ENCODE measurements at regions not wholly inside any gene's neighbourhood (a gene's known extent, or its start where the extent isn't known, plus 50 kb on each side); places are given as distances from the start of the nearest gene placed in this dataset.
"Not testable (repeated sequence)": the region's sequence is repeated elsewhere in the genome, so short reads cannot be mapped to it uniquely, and the experiment has no call there.

- H3K9me3 ChIP-seq = no peaks in the 10 kb centered on the region
- intact Hi-C loops (cut with DNase I; ENCODE audit: low total_unique reads) = no loop called here
- no peak overlapping the region for H3K27ac ChIP-seq
- TF ChIP-seq CTCF (IDR thresholded peaks at IDR 0.05) (no peak), POLR2A (IDR thresholded peaks at IDR 0.05) (no peak)
- H3K4me3 ChIP-seq = no peak overlapping the region
- no peaks in the 10 kb centered on the region for H3K4me1 ChIP-seq
- H3K27me3 ChIP-seq = no peaks in the 10 kb centered on the region
- DNase-seq = no peak
- no peaks in the 10 kb centered on the region for H3K36me3 ChIP-seq
These were observed 188.5 kb downstream of the ASB1 start for GRCh38 chr2:238615187-238615586.

- no peaks in the 10 kb centered on the region for H3K27me3 ChIP-seq
These were observed 190.0 kb downstream of the ASB1 start for GRCh38 chr2:238616681-238617080.

GRCh38 chr2:238618494-238619283 is 192.0 kb downstream of the ASB1 start:
- DNase-seq; H3K27ac ChIP-seq; H3K27me3 ChIP-seq; intact Hi-C loops (cut with DNase I; ENCODE audit: low total_unique reads); H3K4me1 ChIP-seq; H3K9me3 ChIP-seq; H3K36me3 ChIP-seq; H3K4me3 ChIP-seq: not testable (repeated sequence)

More at GRCh38 chr2:238616681-238617080, 190.0 kb downstream of the ASB1 start:
- TF ChIP-seq POLR2A (IDR thresholded peaks at IDR 0.05) (no peak), CTCF (IDR thresholded peaks at IDR 0.05) (no peak)
- no peaks in the 10 kb centered on the region for H3K9me3 ChIP-seq
- no peak for DNase-seq
- H3K4me3 ChIP-seq = no peak overlapping the region
- H3K4me1 ChIP-seq = no peaks in the 10 kb centered on the region
- no peak overlapping the region for H3K27ac ChIP-seq
- H3K36me3 ChIP-seq = no peaks in the 10 kb centered on the region
- intact Hi-C loops (cut with DNase I; ENCODE audit: low total_unique reads) = no loop called here

- TF ChIP-seq POLR2A (IDR thresholded peaks at IDR 0.05) (no peak), CTCF (IDR thresholded peaks at IDR 0.05) (no peak)
- no peak overlapping the region for H3K4me3 ChIP-seq
- no peaks in the 10 kb centered on the region for H3K36me3 ChIP-seq
- no peak for DNase-seq
- H3K27ac ChIP-seq = no peak overlapping the region
- intact Hi-C loops (cut with DNase I; ENCODE audit: low total_unique reads) = no loop called here
- no peaks in the 10 kb centered on the region for H3K4me1 ChIP-seq
- no peaks in the 10 kb centered on the region for H3K9me3 ChIP-seq
- H3K27me3 ChIP-seq = no peaks in the 10 kb centered on the region
These were observed 201.2 kb downstream of the ASB1 start for GRCh38 chr2:238627899-238628298.

GRCh38 chr2:238629064-238629463 is 202.3 kb downstream of the ASB1 start:
- H3K27ac ChIP-seq = no peak overlapping the region

More at GRCh38 chr2:238629064-238629463, 202.3 kb downstream of the ASB1 start:
- H3K36me3 ChIP-seq = no peaks in the 10 kb centered on the region
- no peak overlapping the region for H3K4me3 ChIP-seq
- H3K4me1 ChIP-seq = no peaks in the 10 kb centered on the region
- H3K27me3 ChIP-seq = no peaks in the 10 kb centered on the region
- TF ChIP-seq CTCF (IDR thresholded peaks at IDR 0.05) = no peak
- TF ChIP-seq POLR2A (IDR thresholded peaks at IDR 0.05) = no peak
- no peak for DNase-seq
- intact Hi-C loops (cut with DNase I; ENCODE audit: low total_unique reads) = no loop called here
- no peaks in the 10 kb centered on the region for H3K9me3 ChIP-seq

Data from uterus (tissue), 3 donors.